ENCODE measurements at regions not wholly inside any gene's neighbourhood (a gene's known extent, or its start where the extent isn't known, plus 50 kb on each side); places are given as distances from the start of the nearest gene placed in this dataset.

GRCh38 chr9:25427898-25428297, 250.3 kb downstream of the TUSC1 start:
- DNase-seq (ENCODE audit: low read depth) = no peak
- H3K4me3 ChIP-seq (ENCODE audit: low read depth, low read length) = no peak overlapping the region
- no peak for TF ChIP-seq CTCF (IDR thresholded peaks at IDR 0.05; ENCODE audit: control insufficient read depth, extremely low read depth, insufficient read depth)

- H3K4me3 ChIP-seq (ENCODE audit: low read depth, low read length) = no peak overlapping the region
- no peak for DNase-seq (ENCODE audit: low read depth)
- no peak for TF ChIP-seq CTCF (IDR thresholded peaks at IDR 0.05; ENCODE audit: control insufficient read depth, extremely low read depth, insufficient read depth)
These were observed 251.0 kb downstream of the TUSC1 start for GRCh38 chr9:25427290-25427689.

- no peak for DNase-seq (ENCODE audit: low read depth)
- no peak for TF ChIP-seq CTCF (IDR thresholded peaks at IDR 0.05; ENCODE audit: control insufficient read depth, extremely low read depth, insufficient read depth)
- no peak overlapping the region for H3K4me3 ChIP-seq (ENCODE audit: low read depth, low read length)
These were observed 256.7 kb downstream of the TUSC1 start for GRCh38 chr9:25421560-25421959.

DNA sequence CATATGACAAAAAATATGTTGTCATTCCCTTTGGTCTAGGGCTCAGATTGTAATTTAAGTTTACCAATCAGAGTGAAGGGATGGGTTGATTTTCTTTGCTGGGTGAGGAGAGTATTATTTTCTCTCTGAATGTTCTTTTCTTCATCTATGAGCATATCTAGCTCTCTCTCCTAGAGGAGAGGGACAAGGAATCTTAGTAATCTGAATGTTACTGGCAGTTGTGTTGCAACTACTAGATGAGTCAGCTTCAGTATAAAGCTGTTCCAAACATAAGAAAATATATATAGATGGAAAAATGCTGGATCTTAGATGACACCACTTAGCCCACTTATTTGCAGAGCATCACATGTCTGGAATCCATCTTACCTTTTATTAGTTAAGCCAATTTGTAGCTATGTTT, 259.3 kb downstream of the TUSC1 start:
- H3K4me3 ChIP-seq (ENCODE audit: low read depth, low read length) = no peak overlapping the region
- DNase-seq (ENCODE audit: low read depth) = no peak
- TF ChIP-seq CTCF (IDR thresholded peaks at IDR 0.05; ENCODE audit: control insufficient read depth, extremely low read depth, insufficient read depth) = no peak

DNA sequence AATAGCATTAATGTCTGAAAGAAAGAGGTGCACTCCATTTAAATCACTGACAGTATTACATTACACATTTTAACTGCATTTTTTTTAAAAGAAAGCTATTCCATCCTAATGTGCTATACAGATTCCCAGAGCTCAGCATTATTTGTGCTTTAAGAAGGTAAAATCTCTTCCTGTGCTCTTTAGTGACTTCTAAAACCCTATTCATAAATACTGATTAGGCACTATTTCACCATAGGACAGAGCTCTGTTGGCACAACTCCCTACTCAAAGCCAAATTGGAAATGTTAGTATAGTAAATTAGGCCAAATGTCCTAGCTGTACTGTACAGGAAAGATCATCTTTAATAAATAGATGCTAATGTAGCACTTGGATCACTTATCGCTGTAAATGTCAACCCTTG, 262.5 kb downstream of the TUSC1 start:
- no peak overlapping the region for H3K4me3 ChIP-seq (ENCODE audit: low read depth, low read length)
- TF ChIP-seq CTCF (IDR thresholded peaks at IDR 0.05; ENCODE audit: control insufficient read depth, extremely low read depth, insufficient read depth) = no peak

DNA sequence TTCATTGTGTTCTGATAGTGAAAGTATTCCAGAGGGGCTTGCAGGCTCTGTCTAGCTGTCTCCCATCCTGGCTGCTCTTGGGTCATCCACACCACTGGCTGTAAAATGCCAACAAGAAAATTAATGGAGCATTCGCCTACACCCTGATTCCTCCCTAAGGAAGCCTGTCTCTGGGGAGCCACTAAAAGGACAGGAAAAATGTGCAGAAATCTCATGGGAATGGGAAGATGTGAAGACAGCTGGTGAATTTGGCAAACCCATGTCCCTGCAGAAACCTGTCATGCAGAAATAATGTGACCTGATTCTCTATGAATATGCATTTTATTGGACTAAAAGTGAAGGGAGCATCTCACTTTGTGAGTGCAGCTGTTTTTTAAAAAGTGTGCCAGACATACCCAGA, 265.6 kb downstream of the TUSC1 start:
- no peak overlapping the region for H3K4me3 ChIP-seq (ENCODE audit: low read depth, low read length)
- no peak for TF ChIP-seq CTCF (IDR thresholded peaks at IDR 0.05; ENCODE audit: control insufficient read depth, extremely low read depth, insufficient read depth)
- no peak for DNase-seq (ENCODE audit: low read depth)

More for the DNA sequence above, 262.5 kb downstream of the TUSC1 start:
- DNase-seq (ENCODE audit: low read depth) = no peak

DNA sequence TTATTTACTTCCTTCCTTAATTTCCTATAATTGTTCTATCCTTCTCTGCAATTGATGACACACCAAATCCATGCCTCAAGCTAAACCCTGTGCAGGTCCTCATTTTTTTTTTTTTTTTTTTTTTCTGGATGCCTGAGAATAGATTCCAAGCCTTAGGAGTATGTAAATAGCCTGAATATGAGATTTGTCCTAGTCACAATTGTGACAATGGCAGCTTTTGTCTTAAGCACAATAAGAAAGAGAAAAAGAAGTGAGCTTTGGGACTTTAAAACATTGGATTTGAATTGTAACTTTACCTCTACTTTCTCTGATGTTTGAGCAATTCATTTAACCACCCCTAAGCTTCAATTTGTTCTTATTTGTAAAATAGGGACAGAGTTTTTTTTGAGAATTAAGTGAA, 280.5 kb downstream of the TUSC1 start:
- DNase-seq (ENCODE audit: low read depth) = no peak
- no peak for TF ChIP-seq CTCF (IDR thresholded peaks at IDR 0.05; ENCODE audit: control insufficient read depth, extremely low read depth, insufficient read depth)
- no peak overlapping the region for H3K4me3 ChIP-seq (ENCODE audit: low read depth, low read length)

Data from LNCaP clone FGC (cell line).